Fibroblast of the aortic adventitia (primary cell): ENCODE measurements at regions not wholly inside any gene's neighbourhood (a gene's known extent, or its start where the extent isn't known, plus 50 kb on each side); places are given as distances from the start of the nearest gene placed in this dataset.
"Not testable (repeated sequence)": the region's sequence is repeated elsewhere in the genome, so short reads cannot be mapped to it uniquely, and the experiment has no call there.

Source experiments
- DNase-seq: peaks from one replicate; pipeline ENCODE4 v3.0.0-alpha.2; 2010; ENCODE audit warnings: low read depth
- H3K4me3 ChIP-seq: 2 replicates; pipeline ENCODE4 v1.5.1; 2011; ENCODE audit warnings: low read depth, mild to moderate bottlenecking, control low read depth, low read length, moderate library complexity
- CTCF ChIP-seq: IDR thresholded peaks from 2 replicates; pipeline ENCODE4 v1.5.1; 2011; ENCODE audit warnings: mild to moderate bottlenecking, low read length, control low read depth, inconsistent platforms; ENCODE audit not compliant: insufficient read depth

- no peak overlapping the region for H3K4me3 ChIP-seq
- no peak for TF ChIP-seq CTCF
- no peak for DNase-seq
Observed at GRCh38 chr7:68767462-68767861, 830.8 kb upstream of the AUTS2 start.

- TF ChIP-seq CTCF, result no peak
- no peak for DNase-seq
- H3K4me3 ChIP-seq, result no peak overlapping the region
Observed at GRCh38 chr7:68770649-68771048, 827.6 kb upstream of the AUTS2 start.

- no peak for DNase-seq
- no peak overlapping the region for H3K4me3 ChIP-seq
- no peak for TF ChIP-seq CTCF
Observed at GRCh38 chr7:68776326-68776725, 821.9 kb upstream of the AUTS2 start.

GRCh38 chr7:68783684-68784083, 814.6 kb upstream of the AUTS2 start:
- no peak for DNase-seq
- TF ChIP-seq CTCF, result no peak

GRCh38 chr7:68785036-68785435, 813.2 kb upstream of the AUTS2 start:
- no peak for TF ChIP-seq CTCF
- no peak overlapping the region for H3K4me3 ChIP-seq
- no peak for DNase-seq

More at GRCh38 chr7:68783684-68784083, 814.6 kb upstream of the AUTS2 start:
- H3K4me3 ChIP-seq, result no peak overlapping the region

GRCh38 chr7:68787566-68787965, 810.7 kb upstream of the AUTS2 start:
- TF ChIP-seq CTCF, result no peak
- no peak for DNase-seq
- H3K4me3 ChIP-seq, result no peak overlapping the region

GRCh38 chr7:68788529-68788928, 809.7 kb upstream of the AUTS2 start:
- DNase-seq, result not testable (repeated sequence)

More at GRCh38 chr7:68788529-68788928, 809.7 kb upstream of the AUTS2 start:
- H3K4me3 ChIP-seq, result not testable (repeated sequence)
